OCI-LY3 (cell line): ENCODE measurements at regions not wholly inside any gene's neighbourhood (a gene's known extent, or its start where the extent isn't known, plus 50 kb on each side); places are given as distances from the start of the nearest gene placed in this dataset.

ENCODE experiments used
- H2AFZ ChIP-seq: fragments of 200-600, 300-600 bp; shearing (Covaris generic); 2 replicates; pipeline ENCODE4 v1.6.0; 2014; ENCODE audit warnings: antibody characterized with exemption, low read depth, low read length
- H3K27ac ChIP-seq: fragments of 200-600, 300-600 bp; sonication (generic); 2 replicates; pipeline ENCODE4 v1.5.1; 2014; ENCODE audit warnings: mild to moderate bottlenecking, low read length, moderate library complexity, mixed read lengths
- H3K27me3 ChIP-seq: fragments of 200-600, 300-600 bp; sonication (generic); 2 replicates; pipeline ENCODE4 v1.6.1; 2014; ENCODE audit warnings: low read depth, low read length, mixed read lengths
- H3K36me3 ChIP-seq: fragments of 200-600, 300-600 bp; sonication (generic); replicated peaks from 2 replicates; pipeline ENCODE3; 2014; ENCODE audit warnings: low read depth, low read length, mixed read lengths
- H3K4me1 ChIP-seq: fragments of 300-600, 200-600 bp; sonication (generic); 2 replicates; pipeline ENCODE4 v1.6.1; 2014; ENCODE audit warnings: low read length, mixed read lengths
- H3K4me2 ChIP-seq: fragments of 200-600, 300-600 bp; sonication (generic); 2 replicates; pipeline ENCODE4 v1.6.1; 2014; ENCODE audit warnings: low read length, mixed read lengths
- H3K4me3 ChIP-seq: fragments of 300-600, 200-600 bp; sonication (generic); 2 replicates; pipeline ENCODE4 v1.5.1; 2014; ENCODE audit warnings: antibody characterized with exemption, mild to moderate bottlenecking, low read length, moderate library complexity
- H3K79me2 ChIP-seq: fragments of 300-600, 200-600 bp; shearing (Covaris generic); 2 replicates; pipeline ENCODE4 v1.6.1; 2014; ENCODE audit warnings: mild to moderate bottlenecking, low read length, mixed read lengths
- H3K9ac ChIP-seq: fragments of 300-600, 200-600 bp; shearing (Covaris generic); 2 replicates; pipeline ENCODE4 v1.6.0; 2014; ENCODE audit warnings: mild to moderate bottlenecking, low read length, moderate library complexity
- H3K9me3 ChIP-seq: fragments of 200-600, 300-600 bp; shearing (Covaris generic); 2 replicates; pipeline ENCODE4 v1.6.1; 2014; ENCODE audit warnings: low read length, mixed read lengths; ENCODE audit not compliant: insufficient read depth
- H4K20me1 ChIP-seq: fragments of 200-600, 300-600 bp; sonication (generic); 2 replicates; pipeline ENCODE4 v1.6.1; 2016; ENCODE audit warnings: low read length, mixed read lengths; ENCODE audit not compliant: insufficient read depth
- EZH2phosphoT487 ChIP-seq: fragments of 200-600 bp; shearing (Covaris generic); IDR thresholded peaks from 2 replicates; pipeline ENCODE4 v1.6.1; 2018; ENCODE audit warnings: antibody characterized with exemption, mixed run types, low read depth
- TF ChIP-seq, protein P1 (sequence below): fragments of 200-600, 300-600 bp; sonication (generic); IDR thresholded peaks from 2 replicates; pipeline ENCODE4 v1.5.1; 2014; ENCODE audit warnings: antibody characterized with exemption, low read length, low read depth

DNA sequence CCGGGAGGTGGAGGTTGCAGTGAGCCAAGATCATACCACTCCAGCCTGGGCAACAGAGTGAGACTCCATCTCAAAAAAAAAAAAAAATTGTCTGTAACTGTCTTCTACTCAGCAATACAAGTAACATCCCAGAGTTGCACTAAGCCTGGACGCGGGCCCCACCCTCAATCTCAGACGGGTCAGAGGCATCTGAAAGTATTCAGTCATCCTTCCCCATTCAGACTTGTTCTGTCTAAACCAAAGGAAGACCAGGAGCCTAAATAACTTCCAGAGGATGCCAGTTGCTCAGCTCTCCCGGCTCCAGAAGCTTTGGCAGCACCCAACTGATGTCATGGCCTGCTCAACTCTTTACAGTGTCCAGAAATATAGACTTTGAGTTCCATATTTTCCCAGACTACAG lies 218.6 kb downstream of the AUH start:
- TF ChIP-seq EZH2phosphoT487, result no peak
- TF ChIP-seq, protein P1, sequence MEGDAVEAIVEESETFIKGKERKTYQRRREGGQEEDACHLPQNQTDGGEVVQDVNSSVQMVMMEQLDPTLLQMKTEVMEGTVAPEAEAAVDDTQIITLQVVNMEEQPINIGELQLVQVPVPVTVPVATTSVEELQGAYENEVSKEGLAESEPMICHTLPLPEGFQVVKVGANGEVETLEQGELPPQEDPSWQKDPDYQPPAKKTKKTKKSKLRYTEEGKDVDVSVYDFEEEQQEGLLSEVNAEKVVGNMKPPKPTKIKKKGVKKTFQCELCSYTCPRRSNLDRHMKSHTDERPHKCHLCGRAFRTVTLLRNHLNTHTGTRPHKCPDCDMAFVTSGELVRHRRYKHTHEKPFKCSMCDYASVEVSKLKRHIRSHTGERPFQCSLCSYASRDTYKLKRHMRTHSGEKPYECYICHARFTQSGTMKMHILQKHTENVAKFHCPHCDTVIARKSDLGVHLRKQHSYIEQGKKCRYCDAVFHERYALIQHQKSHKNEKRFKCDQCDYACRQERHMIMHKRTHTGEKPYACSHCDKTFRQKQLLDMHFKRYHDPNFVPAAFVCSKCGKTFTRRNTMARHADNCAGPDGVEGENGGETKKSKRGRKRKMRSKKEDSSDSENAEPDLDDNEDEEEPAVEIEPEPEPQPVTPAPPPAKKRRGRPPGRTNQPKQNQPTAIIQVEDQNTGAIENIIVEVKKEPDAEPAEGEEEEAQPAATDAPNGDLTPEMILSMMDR, result no peak
- no peak overlapping the region for H3K9ac ChIP-seq
- H3K36me3 ChIP-seq, result no peaks in the 10 kb centered on the region
- H3K4me2 ChIP-seq, result no peak overlapping the region
- no peak overlapping the region for H3K4me3 ChIP-seq
- H4K20me1 ChIP-seq, result peaks cover 22% of the 10 kb centered on the region
- H3K27ac ChIP-seq, result no peak overlapping the region
- H3K27me3 ChIP-seq, result peaks cover 70% of the 10 kb centered on the region
- peaks cover 11% of the 10 kb centered on the region for H3K4me1 ChIP-seq
- H2AFZ ChIP-seq, result no peak overlapping the region
- H3K79me2 ChIP-seq, result no peaks in the 10 kb centered on the region
- H3K9me3 ChIP-seq, result no peaks in the 10 kb centered on the region

DNA sequence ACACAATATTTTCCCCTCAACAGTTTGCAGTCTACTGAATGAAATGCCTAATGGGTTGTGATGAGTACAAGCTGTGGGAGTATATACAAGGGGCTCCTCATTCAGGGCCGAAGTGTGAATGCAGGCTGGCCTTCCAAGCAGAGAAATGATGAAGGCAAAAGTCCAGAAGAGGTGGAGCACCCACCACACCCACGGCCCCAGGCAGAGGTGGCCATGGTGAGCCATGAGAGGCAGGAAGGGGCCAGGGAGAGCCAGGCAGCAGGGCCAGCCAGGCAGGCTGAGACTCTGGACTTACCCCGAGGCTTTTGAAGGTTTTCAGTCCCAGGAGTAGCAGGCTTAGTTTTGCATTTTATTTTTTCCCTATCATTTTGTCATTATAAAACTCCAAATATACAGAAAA lies 218.1 kb downstream of the AUH start:
- H3K36me3 ChIP-seq, result no peaks in the 10 kb centered on the region
- H2AFZ ChIP-seq, result no peak overlapping the region
- no peak overlapping the region for H3K4me3 ChIP-seq
- peaks cover 26% of the 10 kb centered on the region for H4K20me1 ChIP-seq
- H3K27me3 ChIP-seq, result peaks cover 71% of the 10 kb centered on the region
- no peaks in the 10 kb centered on the region for H3K79me2 ChIP-seq
- H3K9ac ChIP-seq, result no peak overlapping the region
- H3K9me3 ChIP-seq, result no peaks in the 10 kb centered on the region
- peaks cover 16% of the 10 kb centered on the region for H3K4me1 ChIP-seq
- no peak overlapping the region for H3K27ac ChIP-seq
- TF ChIP-seq EZH2phosphoT487, result no peak
- no peak overlapping the region for H3K4me2 ChIP-seq

DNA sequence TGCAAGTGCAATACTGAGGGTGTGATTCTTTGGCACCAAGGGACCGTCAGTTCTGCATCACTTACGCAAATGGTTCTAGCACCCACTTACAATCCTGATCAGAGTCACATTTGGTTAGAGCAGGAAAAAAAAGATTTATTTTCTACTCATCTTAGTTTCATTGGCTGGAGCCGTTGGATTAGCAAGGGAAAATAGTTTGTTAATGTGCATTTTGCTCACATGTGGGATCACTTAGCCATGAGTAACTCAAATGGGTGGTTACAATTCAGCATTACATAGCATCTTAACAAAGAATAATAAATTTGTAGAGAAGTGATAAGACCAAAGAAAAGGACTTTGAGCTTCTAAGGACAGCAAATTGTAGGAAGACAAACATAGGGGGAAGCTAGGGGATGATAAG lies 216.9 kb downstream of the AUH start:
- Histone ChIP-seq H3K9me3 (peaks cover 6% of the 10 kb centered on the region; the same call in 1 of the 2 replicates), H3K27me3 (peaks cover 72% of the 10 kb centered on the region), H3K36me3 (no peaks in the 10 kb centered on the region), H2AFZ (no peak overlapping the region), H3K9ac (no peak overlapping the region), H3K27ac (no peak overlapping the region), H4K20me1 (peaks cover 26% of the 10 kb centered on the region), H3K79me2 (no peaks in the 10 kb centered on the region), H3K4me1 (peaks cover 22% of the 10 kb centered on the region), H3K4me3 (no peak overlapping the region), H3K4me2 (no peak overlapping the region)
- TF ChIP-seq, protein P1, result no peak
- no peak for TF ChIP-seq EZH2phosphoT487

DNA sequence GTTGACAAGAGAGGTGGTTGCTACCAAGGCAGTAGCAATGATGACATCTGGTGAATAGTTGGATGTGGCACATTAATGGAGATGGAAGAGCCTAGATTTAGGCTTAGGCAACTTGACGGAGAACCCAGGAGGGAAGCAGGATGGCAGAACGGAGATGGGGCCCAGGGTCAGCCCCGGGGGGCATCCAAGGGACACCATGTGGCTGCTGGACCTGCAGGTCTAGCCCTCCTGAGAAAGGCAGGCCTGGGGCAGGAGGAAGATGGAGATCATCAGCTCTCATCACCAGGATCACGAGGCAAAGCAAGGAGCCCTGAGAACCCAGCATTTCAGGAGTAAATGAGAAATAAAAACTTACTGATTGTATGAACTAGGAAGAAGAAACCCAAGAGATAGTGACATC lies 216.2 kb downstream of the AUH start:
- H3K27me3 ChIP-seq, result peaks cover 76% of the 10 kb centered on the region

More for the DNA sequence above, 216.2 kb downstream of the AUH start:
- Histone ChIP-seq H3K9ac (no peak overlapping the region), H3K4me1 (peaks cover 26% of the 10 kb centered on the region), H3K27ac (no peak overlapping the region), H3K4me3 (no peak overlapping the region), H3K9me3 (peaks cover 11% of the 10 kb centered on the region; the same call in 1 of the 2 replicates), H4K20me1 (peaks cover 30% of the 10 kb centered on the region), H3K79me2 (no peaks in the 10 kb centered on the region), H3K4me2 (no peak overlapping the region), H3K36me3 (no peaks in the 10 kb centered on the region), H2AFZ (no peak overlapping the region)
- TF ChIP-seq, protein P1, result no peak
- TF ChIP-seq EZH2phosphoT487, result no peak
